Pulmonary artery endothelial cell (primary cell): ENCODE measurements at regions not wholly inside any gene's neighbourhood (a gene's known extent, or its start where the extent isn't known, plus 50 kb on each side); places are given as distances from the start of the nearest gene placed in this dataset.
"Not testable (repeated sequence)": the region's sequence is repeated elsewhere in the genome, so short reads cannot be mapped to it uniquely, and the experiment has no call there.

ENCODE experiments used
- DNase-seq: peaks from one replicate; pipeline ENCODE4 v3.0.0-alpha.2; 2011; ENCODE audit warnings: low read depth, low spot score

DNA sequence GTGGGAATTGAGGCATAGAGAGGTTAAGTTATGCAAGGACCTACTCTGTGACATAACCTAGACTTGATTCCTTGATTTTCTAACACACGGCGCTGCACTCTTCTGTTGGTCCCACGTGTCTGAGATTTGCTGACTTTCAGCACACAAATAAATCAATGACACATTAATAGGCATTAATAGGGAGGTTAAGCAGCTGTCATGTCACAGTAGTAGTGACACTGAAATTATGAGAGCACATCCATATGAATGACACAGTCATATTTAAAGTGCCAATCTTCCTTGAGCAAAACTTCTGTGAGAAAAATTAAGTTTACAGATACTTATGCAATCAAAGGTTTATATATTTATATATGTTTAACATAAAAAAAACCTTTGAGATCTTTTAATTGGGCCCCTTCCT, 805.4 kb upstream of the SORCS1 start:
- no peak for DNase-seq

DNA sequence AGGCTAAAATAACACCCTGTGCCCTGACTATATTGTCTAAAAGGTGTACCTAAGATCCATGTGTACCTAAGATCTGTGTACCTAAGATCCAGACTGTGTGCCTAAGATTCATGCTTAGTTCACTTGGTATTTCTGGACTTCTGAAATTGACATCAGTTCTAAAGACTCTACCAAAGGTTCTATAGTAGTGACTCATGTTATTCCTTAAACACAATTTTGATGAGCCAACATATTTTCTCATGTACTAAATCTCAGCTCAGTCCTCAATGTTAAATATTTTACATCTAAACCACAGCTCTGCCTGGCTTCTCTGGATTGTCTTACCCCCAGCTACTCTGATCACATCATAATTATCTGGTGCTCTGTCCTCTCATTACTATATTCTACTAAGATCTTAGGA, 802.3 kb upstream of the SORCS1 start:
- no peak for DNase-seq

DNA sequence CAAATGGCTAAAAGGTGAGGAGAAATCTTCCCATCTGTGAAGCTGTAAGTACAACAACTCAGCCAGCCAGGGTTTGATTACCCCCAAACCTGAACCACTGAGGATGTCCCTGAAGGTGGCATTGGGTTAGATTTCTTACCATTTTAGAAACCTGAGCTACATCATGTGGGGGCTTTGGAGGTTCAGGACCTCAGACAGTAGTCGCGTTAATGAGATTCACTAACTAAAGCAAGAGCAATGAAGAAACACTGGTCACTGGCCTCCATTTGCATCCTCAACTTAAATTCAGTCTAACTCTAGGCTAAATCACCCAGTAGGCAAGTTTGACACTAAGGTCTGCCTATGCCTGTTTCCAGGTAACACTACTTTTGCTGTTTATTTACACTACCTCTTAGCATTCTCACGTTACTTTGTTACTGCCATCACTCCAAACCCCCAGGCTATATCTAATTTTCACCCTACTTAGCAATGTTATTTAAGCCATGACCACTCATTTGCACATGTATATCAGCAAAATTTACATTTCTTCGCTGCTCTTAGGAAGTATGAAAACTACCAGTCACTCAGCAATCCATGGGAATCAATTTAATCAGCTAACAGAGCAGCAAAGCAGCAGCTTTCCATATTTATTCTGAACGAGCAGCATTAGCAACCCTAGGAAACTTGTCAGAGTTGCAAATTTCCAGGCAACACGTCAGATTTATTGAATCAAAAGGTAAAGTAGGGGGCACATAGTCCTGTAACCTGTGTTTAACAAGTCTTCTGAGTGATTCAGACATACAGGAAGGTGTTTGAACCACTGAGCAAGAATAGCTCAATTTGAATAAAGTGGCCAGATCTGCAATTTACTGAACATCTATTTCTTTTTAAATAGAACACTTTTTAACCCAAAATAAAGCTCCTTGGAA, 788.4 kb upstream of the SORCS1 start:
- DNase-seq: no peak

GRCh38 chr10:107950411-107951062, 786.0 kb upstream of the SORCS1 start:
- not testable (repeated sequence) for DNase-seq

GRCh38 chr10:107942826-107943225, 778.3 kb upstream of the SORCS1 start:
- no peak for DNase-seq

DNA sequence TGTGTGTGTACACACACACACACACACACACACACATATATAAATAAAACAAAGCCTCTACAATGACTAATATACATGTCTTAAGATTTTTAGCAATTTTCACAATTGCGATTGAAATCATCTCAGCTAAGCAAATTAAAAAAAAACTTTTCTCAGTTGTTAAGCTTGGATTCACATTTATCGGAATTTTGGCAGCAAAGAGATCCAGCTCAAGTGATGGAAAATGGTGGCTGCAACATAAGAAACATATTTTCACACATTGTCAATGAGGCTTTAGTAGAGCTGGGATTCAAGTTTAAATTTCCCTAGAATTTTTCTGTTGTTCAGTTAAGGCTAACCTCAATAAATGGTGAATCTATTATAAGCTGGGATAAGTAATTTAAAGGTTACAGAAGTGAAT, 768.6 kb upstream of the SORCS1 start:
- DNase-seq: no peak

GRCh38 chr10:107931808-107932207, 767.3 kb upstream of the SORCS1 start:
- DNase-seq: no peak

DNA sequence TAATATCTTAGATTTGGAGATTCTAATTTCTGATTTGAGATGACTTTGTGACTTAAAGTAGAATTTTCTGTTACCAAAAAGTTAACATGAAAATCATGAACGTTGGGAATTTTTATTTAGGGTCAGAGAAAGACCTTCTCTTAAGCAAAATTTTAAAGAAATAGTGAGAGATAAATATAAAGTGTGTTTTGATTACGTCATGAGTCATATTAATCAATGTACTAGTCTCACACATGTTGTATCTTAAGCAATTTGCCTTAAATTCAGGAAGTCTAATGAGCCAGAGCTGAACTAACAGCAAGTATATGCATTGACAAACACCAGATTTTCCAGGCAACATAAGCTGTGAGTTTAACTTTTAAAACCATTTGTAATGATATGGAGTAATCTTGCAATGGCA, 765.5 kb upstream of the SORCS1 start:
- DNase-seq: no peak

DNA sequence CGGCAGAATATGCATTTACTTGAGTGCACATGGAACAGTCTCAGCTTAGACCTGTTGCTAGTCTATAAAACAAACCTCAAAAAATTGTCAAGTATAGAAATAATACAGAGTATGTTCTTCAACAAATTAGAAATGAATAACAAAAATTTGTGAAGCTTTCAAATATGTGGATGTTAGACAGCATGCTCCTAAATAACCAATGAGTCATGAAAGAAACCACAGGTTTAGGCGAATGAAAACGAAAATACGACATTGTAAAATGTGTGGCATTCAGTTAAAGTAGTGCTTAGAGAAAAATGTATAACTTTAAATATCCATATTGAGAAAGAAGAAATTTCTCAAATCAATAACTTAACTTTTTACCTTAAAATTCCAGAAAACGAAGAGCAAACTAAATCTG, 760.0 kb upstream of the SORCS1 start:
- no peak for DNase-seq

DNA sequence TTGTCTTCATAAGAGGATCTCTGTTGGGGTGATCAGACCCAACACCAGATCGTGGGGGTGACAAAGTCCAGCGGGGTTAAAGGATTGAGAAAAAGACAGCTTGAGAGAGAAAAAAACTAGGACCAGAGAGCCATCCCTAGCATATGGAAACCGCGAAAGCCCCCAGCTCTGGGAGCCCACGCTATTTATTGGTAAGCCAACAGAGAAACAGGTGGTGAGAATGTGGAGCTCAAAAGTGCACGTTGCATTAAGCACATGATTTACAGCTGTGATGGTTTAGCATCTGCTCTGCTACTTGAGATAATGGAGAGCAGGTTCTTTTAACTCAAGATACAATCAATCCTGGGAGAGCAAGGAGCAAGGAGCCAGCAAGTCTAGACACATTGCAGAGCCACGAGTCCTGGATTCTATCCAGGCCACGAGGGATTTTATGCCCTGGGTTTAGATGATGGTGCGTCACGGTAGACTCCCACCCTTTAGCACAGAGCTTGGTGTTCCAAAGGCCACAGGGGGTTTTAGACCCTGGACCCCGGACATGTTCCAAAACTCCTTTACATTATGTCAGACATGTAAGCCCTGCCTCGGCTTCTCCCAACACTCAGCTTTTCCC, 755.2 kb upstream of the SORCS1 start:
- no peak for DNase-seq

DNA sequence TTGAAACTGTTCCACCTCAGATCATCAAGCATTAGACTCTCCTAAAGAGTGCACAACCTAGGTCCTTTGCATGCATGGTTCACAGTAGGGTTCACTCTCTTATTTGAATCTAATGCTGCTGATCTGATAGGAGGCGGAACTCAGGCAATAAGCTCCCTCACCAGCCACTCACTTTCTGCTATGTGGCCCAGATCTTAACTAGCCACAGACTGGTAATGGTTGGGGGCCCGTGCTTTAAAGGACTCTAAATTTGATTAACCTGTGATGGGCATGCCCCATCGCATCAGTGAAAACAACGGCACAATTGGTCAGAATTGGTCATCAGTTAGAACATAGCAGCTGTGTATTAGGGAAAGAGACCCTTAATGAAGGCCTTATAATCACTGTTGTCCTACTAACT, 753.7 kb upstream of the SORCS1 start:
- DNase-seq: no peak

GRCh38 chr10:107915215-107915610, 750.7 kb upstream of the SORCS1 start:
- DNase-seq: no peak

DNA sequence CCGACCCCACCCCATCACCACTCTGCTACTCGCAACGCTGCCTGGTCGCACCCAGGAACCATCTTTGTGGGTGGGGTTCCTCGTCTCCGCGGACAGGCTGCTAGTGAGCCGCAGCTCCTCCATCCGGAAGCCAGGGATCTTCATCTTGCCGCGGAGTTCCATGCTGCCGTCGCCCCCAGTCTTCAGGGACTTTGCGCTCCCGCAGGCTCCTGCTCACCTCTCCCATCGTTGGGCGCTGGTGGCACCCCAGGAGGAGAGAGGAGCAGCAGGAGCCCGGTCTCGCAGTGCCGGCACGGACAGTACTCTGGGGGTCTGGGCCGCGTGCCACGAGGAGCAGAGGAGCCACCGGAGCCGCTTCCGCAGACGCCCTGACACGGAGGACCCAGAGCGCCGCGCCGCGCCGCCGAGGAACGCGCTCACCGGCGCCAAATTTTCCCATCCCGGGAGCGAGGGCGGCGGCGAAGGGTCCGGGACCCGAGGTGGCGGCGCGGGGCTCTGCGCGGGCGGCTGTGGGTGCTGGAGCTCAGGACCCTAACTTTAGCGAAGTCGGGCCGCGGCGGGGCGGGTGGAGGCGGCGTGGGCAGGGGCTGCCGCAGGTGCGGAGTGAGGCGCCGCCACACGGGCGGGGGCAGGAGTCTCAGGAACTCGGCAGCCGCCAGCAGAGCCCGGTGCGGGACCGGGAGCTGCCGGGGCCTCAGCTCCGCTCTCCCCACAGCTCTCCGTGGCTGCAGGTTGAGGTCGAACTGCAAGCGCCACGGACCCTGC, 750.1 kb upstream of the SORCS1 start:
- DNase-seq: no peak

GRCh38 chr10:107913317-107914294, 749.1 kb upstream of the SORCS1 start:
- no peak for DNase-seq

DNA sequence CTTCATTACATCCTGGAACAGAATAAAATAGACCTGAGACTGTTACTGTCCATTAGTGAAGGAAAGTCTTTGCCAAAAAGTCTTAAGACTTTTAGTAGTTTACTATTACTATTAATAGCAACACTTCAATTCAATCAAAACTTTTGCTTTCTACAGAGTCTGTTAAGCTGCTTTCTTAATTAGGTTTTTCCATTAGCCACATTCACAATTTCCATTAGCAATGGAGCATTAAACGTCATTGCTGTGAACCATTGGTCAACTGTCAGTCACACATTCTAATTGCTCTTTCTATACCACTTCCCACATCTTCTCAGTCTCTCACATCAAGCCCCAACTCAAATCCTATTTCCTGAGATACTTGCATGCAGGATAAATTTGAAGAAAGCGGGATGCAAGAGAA, 736.6 kb upstream of the SORCS1 start:
- no peak for DNase-seq

GRCh38 chr10:107900131-107900530, 735.6 kb upstream of the SORCS1 start:
- no peak for DNase-seq

DNA sequence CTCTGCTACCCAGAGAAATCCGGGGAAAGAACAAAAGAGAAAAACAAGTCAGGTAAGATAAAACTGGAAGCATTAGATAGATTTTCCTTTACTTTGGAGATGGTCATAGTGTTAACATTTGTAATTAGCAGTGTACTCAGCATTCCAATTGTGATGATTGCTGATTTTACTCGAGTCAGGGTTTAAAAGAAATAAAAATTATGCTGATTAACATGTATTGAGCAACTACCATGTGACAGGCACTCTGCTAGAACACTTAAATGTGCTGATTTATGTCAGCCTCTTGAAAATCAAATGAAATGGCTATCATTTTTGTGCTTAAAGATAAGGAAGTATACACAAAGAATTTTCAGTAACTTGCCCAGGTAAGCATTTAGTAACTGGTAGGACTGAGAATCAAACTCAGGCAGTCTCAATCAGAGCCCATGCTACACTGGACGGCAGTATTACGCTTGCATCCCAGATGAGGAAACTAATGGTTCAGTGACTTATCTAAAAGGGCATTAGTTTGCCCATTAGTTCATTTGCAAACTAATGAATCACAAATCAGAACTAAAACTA, 735.1 kb upstream of the SORCS1 start:
- no peak for DNase-seq

DNA sequence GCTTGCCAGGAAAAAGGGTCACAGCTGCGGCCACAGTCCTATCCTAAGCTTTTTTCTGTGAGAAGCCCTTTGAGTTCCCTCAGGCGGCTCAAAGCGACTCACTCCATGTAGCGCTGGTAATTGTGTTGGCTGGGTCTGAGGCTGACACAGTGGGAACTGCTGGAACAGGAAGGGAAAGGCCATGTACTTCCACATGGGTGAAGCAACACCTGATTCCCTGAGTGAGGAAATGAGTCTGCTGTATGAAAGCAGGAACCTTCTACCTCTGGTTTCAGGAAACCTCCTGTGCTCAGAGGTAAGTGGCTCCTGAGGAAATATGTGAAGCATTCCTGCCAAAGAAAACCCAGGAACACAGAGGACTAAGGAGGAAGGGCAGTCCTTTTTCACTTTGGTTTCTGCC, 734.6 kb upstream of the SORCS1 start:
- no peak for DNase-seq

- no peak for DNase-seq
Measured at GRCh38 chr10:107898392-107898791, 733.9 kb upstream of the SORCS1 start.

DNA sequence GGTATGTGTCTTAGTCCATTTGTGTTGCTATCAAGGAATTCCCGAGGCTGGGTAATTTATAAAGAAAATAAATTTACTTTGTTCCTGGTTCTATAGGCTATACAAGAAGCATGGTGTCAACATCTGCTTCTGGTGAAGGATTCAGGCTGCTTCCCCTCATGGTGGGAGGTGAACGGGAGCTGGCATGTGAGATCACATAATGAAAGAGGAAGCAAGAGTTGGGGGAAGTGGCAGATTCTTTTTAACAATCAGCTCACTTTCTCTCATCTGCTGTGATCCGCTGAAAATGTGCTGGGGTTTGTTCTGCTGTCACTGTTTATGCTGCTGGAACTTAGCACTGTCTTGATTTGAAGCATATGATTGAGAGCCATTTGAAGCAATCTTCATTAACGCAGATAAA, 730.0 kb upstream of the SORCS1 start:
- no peak for DNase-seq
